GM12878 (cell line): ENCODE measurements at regions not wholly inside any gene's neighbourhood (a gene's known extent, or its start where the extent isn't known, plus 50 kb on each side); places are given as distances from the start of the nearest gene placed in this dataset.

Experiments
- ATAC-seq: fragments of 200-7000 bp; cut with Tn5 transposase; 3 replicates; pipeline ENCODE4 v1.9.1; 2020; ENCODE audit warnings: mild to moderate bottlenecking, moderate library complexity
- BruUV-seq: library from RNA; stranded (reverse); fragments of 400-500 nt; replicated peaks from 2 replicates; lab custom pipeline; 2021; lab: Mats Ljungman, UMichigan
- CTCF ChIA-PET: fragments of 300-600 bp; sonication (Branson Sonifier 250); formaldehyde crosslinking; extraction: SDS; loops from one replicate; lab custom pipeline; 2021; ENCODE audit warnings: inconsistent platforms; lab: Yijun Ruan, JAX
- POLR2A ChIA-PET: fragments of 350-600 bp; formaldehyde crosslinking; extraction: SDS; loops from one replicate; lab custom pipeline; 2021; ENCODE audit warnings: inconsistent platforms; lab: Charles Lee
- RAD21 ChIA-PET: fragments of 300-600 bp; sonication (Branson Sonifier 250); formaldehyde crosslinking; loops from one replicate; lab custom pipeline; 2023; ENCODE audit warnings: antibody characterized with exemption; ENCODE audit not compliant: unreplicated experiment; lab: Charles Lee
- SMC1A ChIA-PET: fragments of 300-600 bp; sonication (Branson Sonifier 250); formaldehyde crosslinking; loops from one replicate; lab custom pipeline; 2023; ENCODE audit not compliant: unreplicated experiment, uncharacterized antibody; lab: Charles Lee
- DNase-seq: peaks from one replicate; pipeline ENCODE4 v3.0.0-alpha.2; 2011; ENCODE audit warnings: low read depth, low spot score
- FAIRE-seq: peaks from 3 replicates; lab custom pipeline; 2011; peaks lifted over from hg19 to GRCh38; lab: Jason Lieb, UNC
- H2AFZ ChIP-seq: 2 replicates; pipeline ENCODE4 v1.6.0; 2011; ENCODE audit warnings: low read depth, low read length, control low read depth; ENCODE audit not compliant: control insufficient read depth
- H3K27ac ChIP-seq: 2 replicates; pipeline ENCODE4 v1.5.1; 2011; ENCODE audit warnings: control low read depth; ENCODE audit not compliant: control insufficient read depth, insufficient read depth
- H3K27me3 ChIP-seq, 2 experiments: replicated peaks in 1 of 2; 2 replicates each; pipeline versions ENCODE4 v1.6.0 to v1.6.1; 2011; ENCODE audit warnings: low read length in 1 of 2; ENCODE audit not compliant: control insufficient read depth in 2 of 2, insufficient read depth in 2 of 2
- H3K36me3 ChIP-seq, 2 experiments: 2 replicates each; pipeline ENCODE4 v1.5.1; 2011; ENCODE audit warnings: low read length in 1 of 2; ENCODE audit not compliant: control insufficient read depth in 2 of 2, insufficient read depth in 2 of 2
- H3K4me1 ChIP-seq: 2 replicates; pipeline ENCODE4 v1.6.1; 2011; ENCODE audit warnings: mild to moderate bottlenecking, low read length, moderate library complexity, mixed read lengths; ENCODE audit not compliant: control insufficient read depth, insufficient read depth
- H3K4me2 ChIP-seq: 2 replicates; pipeline ENCODE4 v1.6.0; 2011; ENCODE audit warnings: control low read depth; ENCODE audit not compliant: control insufficient read depth, insufficient read depth
- H3K4me3 ChIP-seq: fragments of 200-600 bp; sonication (generic); 2 replicates; pipeline ENCODE4 v1.5.1; 2016
- H3K79me2 ChIP-seq: 2 replicates; pipeline ENCODE4 v1.6.0; 2011; ENCODE audit warnings: low read length; ENCODE audit not compliant: control insufficient read depth, insufficient read depth
- H3K9ac ChIP-seq: 2 replicates; pipeline ENCODE4 v1.8.0; 2011; ENCODE audit warnings: low read length, control low read depth, mixed read lengths; ENCODE audit not compliant: control insufficient read depth, insufficient read depth
- H3K9me3 ChIP-seq: replicated peaks from 3 replicates; pipeline ENCODE4 v1.5.1; 2011; ENCODE audit warnings: mild to moderate bottlenecking, low read length; ENCODE audit not compliant: control insufficient read depth, insufficient read depth
- H4K20me1 ChIP-seq: 2 replicates; pipeline ENCODE4 v1.6.0; 2011; ENCODE audit not compliant: control insufficient read depth, insufficient read depth
- ATF2 ChIP-seq: IDR thresholded peaks from 2 replicates; pipeline ENCODE4 v1.6.1; 2012; ENCODE audit warnings: low read length, inconsistent platforms
- CBFB ChIP-seq: IDR thresholded peaks from 2 replicates; pipeline ENCODE4 v1.6.1; 2016; ENCODE audit warnings: antibody characterized with exemption, low read depth
- CBX3 ChIP-seq: fragments of 200-600 bp; sonication (generic); IDR thresholded peaks from 2 replicates; pipeline ENCODE4 v1.6.1; 2016; ENCODE audit warnings: low read depth, borderline replicate concordance
- CHD2 ChIP-seq: IDR thresholded peaks from 2 replicates; pipeline ENCODE4 v1.6.1; 2011; ENCODE audit warnings: low read depth, low read length, improper control_type of control experiment, borderline replicate concordance
- GABPA ChIP-seq: IDR thresholded peaks from 2 replicates; pipeline ENCODE4 v1.6.1; 2014; ENCODE audit warnings: antibody characterized with exemption, low read depth, mild to moderate bottlenecking, inconsistent platforms
- HDGF ChIP-seq: fragments of 450-650 bp; IDR thresholded peaks from 2 replicates; pipeline ENCODE4 v1.6.1; 2016; ENCODE audit warnings: antibody characterized with exemption
- KDM1A ChIP-seq: fragments of 200-600 bp; sonication (generic); IDR thresholded peaks from 2 replicates; pipeline ENCODE4 v1.6.1; 2016; ENCODE audit warnings: borderline replicate concordance
- NFIC ChIP-seq: IDR thresholded peaks from 2 replicates; pipeline ENCODE4 v1.6.1; 2012; ENCODE audit warnings: low read depth, mild to moderate bottlenecking, inconsistent platforms, low read length, moderate library complexity
- NFYB ChIP-seq: IDR thresholded peaks from 2 replicates; pipeline ENCODE4 v1.6.1; 2011; ENCODE audit warnings: low read depth, mild to moderate bottlenecking, low read length, improper control_type of control experiment, moderate library complexity; ENCODE audit not compliant: insufficient read depth
- RAD21 ChIP-seq: IDR thresholded peaks from 2 replicates; pipeline ENCODE4 v1.6.1; 2011; ENCODE audit warnings: mild to moderate bottlenecking, low read depth, low read length, moderate library complexity; ENCODE audit not compliant: insufficient read depth
- RFX5 ChIP-seq: IDR thresholded peaks from 2 replicates; pipeline ENCODE4 v1.6.1; 2011; ENCODE audit warnings: low read depth, low read length, improper control_type of control experiment
- ZNF217 ChIP-seq: fragments of 450-650 bp; IDR thresholded peaks from 2 replicates; pipeline ENCODE4 v1.6.1; 2017; ENCODE audit warnings: antibody characterized with exemption, mild to moderate bottlenecking
- ZNF274 ChIP-seq: IDR thresholded peaks from one replicate; pipeline ENCODE4 v1.8.0; 2011; ENCODE audit not compliant: insufficient read length, insufficient read depth
- ZNF592 ChIP-seq: fragments of 450-650 bp; IDR thresholded peaks from 2 replicates; pipeline ENCODE4 v1.6.1; 2017; ENCODE audit warnings: mild to moderate bottlenecking, moderate library complexity
- WGBS: methylation state at CpG from one replicate; pipeline ENCODE4 v1.1.6; 2016; ENCODE audit warnings: low lambda C conversion rate; ENCODE audit not compliant: insufficient replicate concordance, insufficient coverage; ENCODE audit errors: missing lambda C conversion rate; 5-methylcytosine and 5-hydroxymethylcytosine counted together
- in situ Hi-C: fragments of 300-500 bp; cut with MboI; formaldehyde crosslinking; loops from 9 replicates; pipeline ENCODE4 v1.14.3; 2018; ENCODE audit warnings: mixed read lengths
- intact Hi-C: fragments of 100-400 bp; cut with micrococcal nuclease; formaldehyde crosslinking; loops from one replicate; pipeline ENCODE4 v1.14.2; 2022; ENCODE audit not compliant: unreplicated experiment

GRCh38 chr14:82298811-82299210, 765.2 kb upstream of the SEL1L start:
- Histone ChIP-seq H4K20me1 (no peaks in the 10 kb centered on the region), H3K4me1 (no peaks in the 10 kb centered on the region), H3K79me2 (no peaks in the 10 kb centered on the region), H3K4me3 (no peak overlapping the region), H3K36me3 (no peaks in the 10 kb centered on the region), H3K9me3 (no peaks in the 10 kb centered on the region), H3K9ac (no peak overlapping the region), H3K4me2 (no peak overlapping the region), H3K27me3 (no peaks in the 10 kb centered on the region), H3K27ac (no peak overlapping the region), H2AFZ (no peak overlapping the region)
- TF ChIP-seq RFX5: no peak
- no peak for TF ChIP-seq RAD21
- TF ChIP-seq CBFB: no peak
- no TSS peak for BruUV-seq
- POLR2A ChIA-PET: no interaction called here
- no peak for DNase-seq
- SMC1A ChIA-PET: no interaction called here
- CTCF ChIA-PET: no interaction called here
- in situ Hi-C loops: no loop called here
- RAD21 ChIA-PET: no interaction called here
- FAIRE-seq: no peak
- no peak for ATAC-seq
- intact Hi-C loops: no loop called here

GRCh38 chr14:82309199-82309598, 775.5 kb upstream of the SEL1L start:
- TF ChIP-seq CBX3: no peak
- TF ChIP-seq HDGF: no peak
- TF ChIP-seq CHD2: no peak
- no peak for TF ChIP-seq NFYB
- TF ChIP-seq ZNF592: no peak
- TF ChIP-seq KDM1A: no peak
- TF ChIP-seq NFIC: no peak
- no peak for TF ChIP-seq ZNF217
- TF ChIP-seq ZNF274: no peak
- no peak for TF ChIP-seq ATF2
- TF ChIP-seq GABPA: no peak
- ATAC-seq: no peak
- H2AFZ ChIP-seq: no peak overlapping the region
- no TSS peak for BruUV-seq
- H3K4me2 ChIP-seq: no peak overlapping the region
- no peaks in the 10 kb centered on the region for H3K79me2 ChIP-seq
- no peaks in the 10 kb centered on the region for H3K27me3 ChIP-seq
- H3K4me1 ChIP-seq: no peaks in the 10 kb centered on the region
- H3K9me3 ChIP-seq: no peaks in the 10 kb centered on the region
- in situ Hi-C loops: no loop called here
- FAIRE-seq: no peak
- POLR2A ChIA-PET: no interaction called here
- CTCF ChIA-PET: no interaction called here
- H3K27ac ChIP-seq: no peak overlapping the region
- DNase-seq: no peak
- intact Hi-C loops: no loop called here
- WGBS: 0% methylated on average over 2 of the region's 2 CpGs
- no peaks in the 10 kb centered on the region for H4K20me1 ChIP-seq
- RAD21 ChIA-PET: no interaction called here
- no peaks in the 10 kb centered on the region for H3K36me3 ChIP-seq
- SMC1A ChIA-PET: no interaction called here
- H3K4me3 ChIP-seq: no peak overlapping the region
- H3K9ac ChIP-seq: no peak overlapping the region
